H9 (cell line): ENCODE measurements at regions not wholly inside any gene's neighbourhood (a gene's known extent, or its start where the extent isn't known, plus 50 kb on each side); places are given as distances from the start of the nearest gene placed in this dataset.

Experiments used
- DNase-seq: peaks from one replicate; pipeline ENCODE4 v3.0.0-alpha.2; 2017
- H2AFZ ChIP-seq: one replicate; pipeline ENCODE4 v1.6.1; 2013; ENCODE audit warnings: mild to moderate bottlenecking, low read length, control low read depth, moderate library complexity
- H2AK5ac ChIP-seq: 2 replicates; pipeline ENCODE4 v1.6.1; 2013; ENCODE audit warnings: low read length, control low read depth, mixed read lengths; ENCODE audit not compliant: insufficient read length
- H2BK120ac ChIP-seq: one replicate; pipeline ENCODE4 v1.6.1; 2013; ENCODE audit warnings: low read depth, mild to moderate bottlenecking, low read length, control low read depth, inconsistent platforms; ENCODE audit not compliant: poor library complexity, severe bottlenecking
- H2BK12ac ChIP-seq: 2 replicates; pipeline ENCODE4 v1.6.1; 2013; ENCODE audit warnings: low read length, control low read depth, mixed read lengths, low read depth; ENCODE audit not compliant: insufficient read length
- H2BK15ac ChIP-seq: 2 replicates; pipeline ENCODE4 v1.6.1; 2013; ENCODE audit warnings: low read depth, low read length, control low read depth
- H2BK20ac ChIP-seq: one replicate; pipeline ENCODE4 v1.6.1; 2013; ENCODE audit warnings: low read depth, mild to moderate bottlenecking, low read length, control low read depth, inconsistent platforms; ENCODE audit not compliant: poor library complexity, severe bottlenecking
- H2BK5ac ChIP-seq: 2 replicates; pipeline ENCODE4 v1.6.1; 2013; ENCODE audit warnings: low read length, control low read depth, mixed read lengths; ENCODE audit not compliant: insufficient read length
- H3K14ac ChIP-seq: 2 replicates; pipeline ENCODE4 v1.6.1; 2013; ENCODE audit warnings: low read length, control low read depth; ENCODE audit not compliant: insufficient read depth
- H3K18ac ChIP-seq: 2 replicates; pipeline ENCODE4 v1.6.1; 2013; ENCODE audit warnings: low read depth, mild to moderate bottlenecking, mixed read lengths, low read length, control low read depth; ENCODE audit not compliant: insufficient read length
- H3K23ac ChIP-seq: 2 replicates; pipeline ENCODE4 v1.6.1; 2013; ENCODE audit warnings: low read length, control low read depth, mixed read lengths, low read depth; ENCODE audit not compliant: insufficient read length
- H3K23me2 ChIP-seq: 2 replicates; pipeline ENCODE4 v1.6.1; 2013; ENCODE audit warnings: low read depth, mild to moderate bottlenecking, mixed read lengths, low read length, control low read depth; ENCODE audit not compliant: insufficient read length, poor library complexity, severe bottlenecking
- H3K27ac ChIP-seq: 2 replicates; pipeline ENCODE4 v1.5.1; 2013; ENCODE audit warnings: low read length, control low read depth, mixed read lengths, low read depth; ENCODE audit not compliant: insufficient read length
- H3K27me3 ChIP-seq: 2 replicates; pipeline ENCODE4 v1.6.1; 2013; ENCODE audit warnings: low read length, control low read depth, inconsistent platforms; ENCODE audit not compliant: insufficient read depth
- H3K4ac ChIP-seq: 2 replicates; pipeline ENCODE4 v1.6.1; 2013; ENCODE audit warnings: low read depth, mild to moderate bottlenecking, control low read depth, inconsistent platforms, low read length, moderate library complexity
- H3K4me1 ChIP-seq: 2 replicates; pipeline ENCODE4 v1.6.1; 2013; ENCODE audit warnings: low read length, control low read depth, inconsistent platforms; ENCODE audit not compliant: insufficient read depth
- H3K4me2 ChIP-seq: 2 replicates; pipeline ENCODE4 v1.6.1; 2013; ENCODE audit warnings: low read length, control low read depth, mixed read lengths; ENCODE audit not compliant: insufficient read length, insufficient read depth
- H3K56ac ChIP-seq: 2 replicates; pipeline ENCODE4 v1.6.1; 2013; ENCODE audit warnings: low read depth, mild to moderate bottlenecking, mixed read lengths, low read length, control low read depth; ENCODE audit not compliant: insufficient read length
- H3K79me1 ChIP-seq: 2 replicates; pipeline ENCODE4 v1.6.1; 2013; ENCODE audit warnings: low read depth, mild to moderate bottlenecking, moderate library complexity, low read length, control low read depth, inconsistent platforms; ENCODE audit not compliant: insufficient read depth, poor library complexity, severe bottlenecking
- H3K79me2 ChIP-seq: 2 replicates; pipeline ENCODE4 v1.6.1; 2013; ENCODE audit warnings: low read length, control low read depth, inconsistent platforms; ENCODE audit not compliant: insufficient read depth
- H3K9ac ChIP-seq: 2 replicates; pipeline ENCODE4 v1.6.1; 2013; ENCODE audit warnings: low read length, control low read depth, mixed read lengths; ENCODE audit not compliant: insufficient read length; ENCODE audit errors: extremely low read depth
- H3K9me3 ChIP-seq: one replicate; pipeline ENCODE4 v1.6.1; 2013; ENCODE audit warnings: low read depth, low read length, inconsistent platforms; ENCODE audit not compliant: control insufficient read depth
- H3T11ph ChIP-seq: one replicate; pipeline ENCODE4 v1.6.1; 2013; ENCODE audit warnings: mild to moderate bottlenecking, low read length, control low read depth, inconsistent platforms
- H4K20me1 ChIP-seq: one replicate; pipeline ENCODE4 v1.6.1; 2013; ENCODE audit not compliant: control insufficient read depth, insufficient read length, insufficient read depth
- H4K5ac ChIP-seq: 2 replicates; pipeline ENCODE4 v1.6.1; 2013; ENCODE audit warnings: low read depth, mild to moderate bottlenecking, mixed read lengths, low read length, control low read depth; ENCODE audit not compliant: insufficient read length
- H4K8ac ChIP-seq: replicated peaks from 2 replicates; pipeline ENCODE4 v1.6.1; 2013; ENCODE audit warnings: low read length, control low read depth, mixed read lengths, low read depth; ENCODE audit not compliant: insufficient read length
- H4K91ac ChIP-seq: 2 replicates; pipeline ENCODE4 v1.6.1; 2013; ENCODE audit warnings: low read depth, mild to moderate bottlenecking, moderate library complexity, mixed read lengths, low read length, control low read depth; ENCODE audit not compliant: insufficient read length
- H3K27ac Mint-ChIP-seq, 3 experiments: 2 replicates in 2 of 3; 3 replicates in 1 of 3; pipeline ENCODE4 v1.8.0; 2020 to 2021; ENCODE audit warnings: mixed read lengths in 3 of 3, mild to moderate bottlenecking in 1 of 3, moderate library complexity in 1 of 3
- H3K27me3 Mint-ChIP-seq: 2 replicates; pipeline ENCODE4 v1.8.0; 2021; ENCODE audit warnings: low read depth, mild to moderate bottlenecking, moderate library complexity, mixed read lengths
- H3K36me3 Mint-ChIP-seq, 3 experiments: 2 replicates in 2 of 3; 3 replicates in 1 of 3; pipeline ENCODE4 v1.8.0; 2020 to 2021; ENCODE audit warnings: low read depth in 3 of 3, mixed read lengths in 3 of 3; ENCODE audit not compliant: insufficient read depth in 1 of 3
- H3K4me1 Mint-ChIP-seq, 2 experiments: 2 replicates each; pipeline ENCODE4 v1.8.0; 2020; ENCODE audit warnings: mixed read lengths in 2 of 2
- H3K4me3 Mint-ChIP-seq, 2 experiments: 2 replicates in 1 of 2; 3 replicates in 1 of 2; pipeline ENCODE4 v1.8.0; 2020 to 2021; ENCODE audit warnings: mild to moderate bottlenecking in 2 of 2, mixed read lengths in 2 of 2, moderate library complexity in 1 of 2
- H3K9me3 Mint-ChIP-seq, 2 experiments: 2 replicates in 1 of 2; 3 replicates in 1 of 2; pipeline ENCODE4 v1.8.0; 2020; ENCODE audit warnings: mild to moderate bottlenecking in 2 of 2, mixed read lengths in 2 of 2, moderate library complexity in 1 of 2
- WGBS: extraction: QIAGEN DNeasy Blood & Tissue Kit; methylation state at CpG from one replicate; pipeline ENCODE4 v1.1.7; 2013; ENCODE audit warnings: missing lambda C conversion rate, low lambda C conversion rate, mixed read lengths; ENCODE audit not compliant: insufficient read length; ENCODE audit errors: extremely low coverage; 5-methylcytosine and 5-hydroxymethylcytosine counted together
- TF ChIP-seq, protein P1 (sequence below): fragments of 200-600 bp; sonication (generic); conservative IDR thresholded peaks from 3 replicates; pipeline ENCODE4 v1.8.0; 2021; ENCODE audit warnings: antibody characterized with exemption, mild to moderate bottlenecking

DNA sequence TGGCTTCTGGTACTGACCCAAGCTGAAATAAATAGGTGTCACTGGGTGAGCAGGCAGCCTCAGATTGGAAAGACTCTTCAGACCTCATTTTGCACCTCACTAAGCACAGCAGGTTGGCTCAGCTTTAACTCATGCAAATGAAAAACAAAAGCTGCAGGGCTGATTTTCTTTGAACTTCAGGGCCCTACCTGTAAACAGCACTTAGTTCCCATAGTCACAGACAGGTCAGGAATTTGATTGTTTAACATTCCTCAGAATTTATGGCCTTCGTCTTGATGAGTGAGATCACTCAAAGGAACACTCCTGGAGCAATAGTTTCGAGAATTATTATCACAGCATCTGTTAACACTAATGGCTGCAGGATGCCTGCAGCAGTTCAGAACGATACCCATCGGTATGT, 718.5 kb downstream of the EFNB2 start:
- no peak overlapping the region for H2AFZ ChIP-seq
- H3K27ac ChIP-seq: peak overlapping the region; percentile 8
- no peak overlapping the region for H3K23ac ChIP-seq
- peak overlapping the region; percentile 6 for H4K5ac ChIP-seq
- H3K79me1 ChIP-seq: no peaks in the 10 kb centered on the region
- H4K91ac ChIP-seq: no peak overlapping the region
- H2AK5ac ChIP-seq: no peak overlapping the region
- H3K4ac ChIP-seq: no peak overlapping the region
- no peak overlapping the region for H3K56ac ChIP-seq
- no peak overlapping the region for H3T11ph ChIP-seq
- peak overlapping the region; percentile 19 for H3K4me2 ChIP-seq
- no peak overlapping the region for H3K18ac ChIP-seq
- H3K27me3 Mint-ChIP-seq: peaks cover 50% of the 10 kb centered on the region
- no peak overlapping the region for H2BK120ac ChIP-seq
- peak overlapping the region in 1 of 2 experiments; percentile 17; a peak in 1 of 5 replicates for H3K4me3 Mint-ChIP-seq
- peak overlapping the region in 1 of 3 experiments; percentile 90; a peak in 2 of 7 replicates for H3K27ac Mint-ChIP-seq
- no peak overlapping the region for H2BK20ac ChIP-seq
- TF ChIP-seq, protein P1, sequence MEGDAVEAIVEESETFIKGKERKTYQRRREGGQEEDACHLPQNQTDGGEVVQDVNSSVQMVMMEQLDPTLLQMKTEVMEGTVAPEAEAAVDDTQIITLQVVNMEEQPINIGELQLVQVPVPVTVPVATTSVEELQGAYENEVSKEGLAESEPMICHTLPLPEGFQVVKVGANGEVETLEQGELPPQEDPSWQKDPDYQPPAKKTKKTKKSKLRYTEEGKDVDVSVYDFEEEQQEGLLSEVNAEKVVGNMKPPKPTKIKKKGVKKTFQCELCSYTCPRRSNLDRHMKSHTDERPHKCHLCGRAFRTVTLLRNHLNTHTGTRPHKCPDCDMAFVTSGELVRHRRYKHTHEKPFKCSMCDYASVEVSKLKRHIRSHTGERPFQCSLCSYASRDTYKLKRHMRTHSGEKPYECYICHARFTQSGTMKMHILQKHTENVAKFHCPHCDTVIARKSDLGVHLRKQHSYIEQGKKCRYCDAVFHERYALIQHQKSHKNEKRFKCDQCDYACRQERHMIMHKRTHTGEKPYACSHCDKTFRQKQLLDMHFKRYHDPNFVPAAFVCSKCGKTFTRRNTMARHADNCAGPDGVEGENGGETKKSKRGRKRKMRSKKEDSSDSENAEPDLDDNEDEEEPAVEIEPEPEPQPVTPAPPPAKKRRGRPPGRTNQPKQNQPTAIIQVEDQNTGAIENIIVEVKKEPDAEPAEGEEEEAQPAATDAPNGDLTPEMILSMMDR: no peak
- H3K9me3 ChIP-seq: no peaks in the 10 kb centered on the region
- no CpG with 5 or more reads among the region's 4 CpGs for WGBS
- no peaks in the 10 kb centered on the region for H3K9me3 Mint-ChIP-seq
- no peak overlapping the region for H2BK5ac ChIP-seq
- peaks cover 3% of the 10 kb centered on the region; the same call in 1 of the 2 replicates for H3K27me3 ChIP-seq
- no peaks in the 10 kb centered on the region for H3K36me3 Mint-ChIP-seq
- peak; percentile 67 for DNase-seq
- H3K23me2 ChIP-seq: no peaks in the 10 kb centered on the region
- no peak overlapping the region for H2BK12ac ChIP-seq
- H3K79me2 ChIP-seq: no peaks in the 10 kb centered on the region
- H4K20me1 ChIP-seq: no peaks in the 10 kb centered on the region
- no peak overlapping the region for H2BK15ac ChIP-seq
- H3K4me1 ChIP-seq: peaks cover 5% of the 10 kb centered on the region; the same call in 1 of the 2 replicates
- no peak overlapping the region for H3K9ac ChIP-seq
- H4K8ac ChIP-seq: no peak overlapping the region
- H3K4me1 Mint-ChIP-seq: peaks cover 17 to 21% of the 10 kb centered on the region in 2 experiments
- no peak overlapping the region for H3K14ac ChIP-seq
